PFSK-1 (cell line): ENCODE measurements at regions not wholly inside any gene's neighbourhood (a gene's known extent, or its start where the extent isn't known, plus 50 kb on each side); places are given as distances from the start of the nearest gene placed in this dataset.

Source experiments
- POLR2AphosphoS5 ChIP-seq: IDR thresholded peaks from 2 replicates; pipeline ENCODE4 v1.6.1; 2012; ENCODE audit warnings: low read depth, mild to moderate bottlenecking, control low read depth, low read length, moderate library complexity
- REST ChIP-seq, 2 experiments: IDR thresholded peaks; 2 replicates each; pipeline versions ENCODE4 v1.6.1 to v1.8.0; 2011 to 2012; ENCODE audit warnings: low read depth in 2 of 2, low read length in 2 of 2, control low read depth in 1 of 2, inconsistent platforms in 1 of 2, mild to moderate bottlenecking in 1 of 2, moderate library complexity in 1 of 2; ENCODE audit not compliant: insufficient read depth in 1 of 2
- SIN3A ChIP-seq: IDR thresholded peaks from 2 replicates; pipeline ENCODE4 v1.6.1; 2012; ENCODE audit warnings: mild to moderate bottlenecking, low read length, moderate library complexity, borderline replicate concordance; ENCODE audit not compliant: insufficient read depth

DNA sequence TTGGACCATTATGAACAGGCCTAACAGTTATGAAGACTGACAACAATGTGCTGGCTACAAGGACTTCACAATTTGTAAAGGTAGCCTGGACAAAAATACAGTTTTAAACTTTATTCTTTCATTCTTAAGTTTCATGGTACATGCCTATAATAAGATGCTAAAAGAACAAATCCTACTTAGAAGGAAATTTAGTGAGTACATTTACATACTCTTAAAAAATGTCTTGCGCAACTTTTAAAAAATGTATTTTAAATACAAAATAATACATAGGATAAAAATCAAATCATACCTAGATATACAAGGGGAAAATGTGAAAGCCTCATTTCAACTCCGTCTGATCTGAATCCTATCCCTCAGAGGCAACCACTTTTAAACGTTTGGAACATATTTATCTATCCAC lies 200.7 kb upstream of the SPIN4 start:
- TF ChIP-seq SIN3A (no peak), POLR2AphosphoS5 (no peak), REST (IDR thresholded peaks at IDR 0.05; ENCODE audit: insufficient read depth in 1 of 2, low read depth in 2 of 2, low read length in 2 of 2) (no peak)
